Astrocyte (in vitro differentiated cells and primary cell): ENCODE measurements at regions not wholly inside any gene's neighbourhood (a gene's known extent, or its start where the extent isn't known, plus 50 kb on each side); places are given as distances from the start of the nearest gene placed in this dataset.

Experiments used
- DNase-seq: peaks from one replicate; pipeline ENCODE4 v3.0.0-alpha.2; 2010; ENCODE audit warnings: low read depth
- FAIRE-seq: peaks from 2 replicates; lab custom pipeline; 2011; peaks lifted over from hg19 to GRCh38; lab: Jason Lieb, UNC
- H2AFZ ChIP-seq: 2 replicates; pipeline ENCODE4 v1.6.0; 2012; ENCODE audit warnings: low read depth, low read length, inconsistent platforms
- H3K27ac ChIP-seq: 2 replicates; pipeline ENCODE4 v1.5.1; 2011; ENCODE audit warnings: low read depth, low read length, inconsistent platforms
- H3K27me3 ChIP-seq: 2 replicates; pipeline ENCODE4 v1.6.0; 2011; ENCODE audit warnings: low read length, inconsistent platforms; ENCODE audit not compliant: insufficient read depth
- H3K36me3 ChIP-seq: 2 replicates; pipeline ENCODE4 v1.5.1; 2011; ENCODE audit warnings: low read length, inconsistent platforms; ENCODE audit not compliant: insufficient read depth
- H3K4me1 ChIP-seq: 2 replicates; pipeline ENCODE4 v1.5.1; 2011; ENCODE audit warnings: low read length, inconsistent platforms; ENCODE audit not compliant: insufficient read depth
- H3K4me2 ChIP-seq: 2 replicates; pipeline ENCODE4 v1.6.0; 2012; ENCODE audit warnings: low read length, inconsistent platforms
- H3K4me3 ChIP-seq: 2 replicates; pipeline ENCODE4 v1.5.1; 2011; ENCODE audit warnings: low read depth, mild to moderate bottlenecking, low read length, inconsistent platforms; ENCODE audit not compliant: insufficient read depth
- H3K79me2 ChIP-seq: 2 replicates; pipeline ENCODE4 v1.6.0; 2012; ENCODE audit warnings: mild to moderate bottlenecking, low read length, inconsistent platforms; ENCODE audit not compliant: insufficient read depth
- H3K9ac ChIP-seq: 2 replicates; pipeline ENCODE4 v1.6.0; 2012; ENCODE audit warnings: mild to moderate bottlenecking, low read length, inconsistent platforms
- H3K9me3 ChIP-seq: 2 replicates; pipeline ENCODE4 v1.5.1; 2012; ENCODE audit warnings: low read depth, mild to moderate bottlenecking, low read length, inconsistent platforms; ENCODE audit not compliant: insufficient read depth
- H4K20me1 ChIP-seq: 2 replicates; pipeline ENCODE4 v1.6.0; 2012; ENCODE audit warnings: low read length, inconsistent platforms; ENCODE audit not compliant: insufficient read depth
- H3K27ac Mint-ChIP-seq: one replicate; pipeline ENCODE4 v1.8.0; 2021; ENCODE audit warnings: mild to moderate bottlenecking, mixed read lengths; ENCODE audit not compliant: unreplicated experiment
- H3K27me3 Mint-ChIP-seq: one replicate; pipeline ENCODE4 v1.8.0; 2021; ENCODE audit warnings: low read depth, mixed read lengths; ENCODE audit not compliant: unreplicated experiment
- H3K36me3 Mint-ChIP-seq: one replicate; pipeline ENCODE4 v1.8.0; 2021; ENCODE audit warnings: low read depth, mixed read lengths; ENCODE audit not compliant: unreplicated experiment
- H3K4me1 Mint-ChIP-seq: one replicate; pipeline ENCODE4 v1.8.0; 2021; ENCODE audit warnings: low read depth, mixed read lengths; ENCODE audit not compliant: unreplicated experiment
- H3K4me3 Mint-ChIP-seq: one replicate; pipeline ENCODE4 v1.8.0; 2021; ENCODE audit warnings: mild to moderate bottlenecking, moderate library complexity, mixed read lengths; ENCODE audit not compliant: unreplicated experiment
- H3K9me3 Mint-ChIP-seq: one replicate; pipeline ENCODE4 v1.8.0; 2021; ENCODE audit warnings: mild to moderate bottlenecking, mixed read lengths; ENCODE audit not compliant: unreplicated experiment
- EZH2 ChIP-seq: IDR thresholded peaks from 2 replicates; pipeline ENCODE4 v1.6.1; 2012; ENCODE audit warnings: mild to moderate bottlenecking, low read length, inconsistent platforms; ENCODE audit not compliant: insufficient read depth
- TF ChIP-seq, protein P1 (sequence below): IDR thresholded peaks from 2 replicates; pipeline ENCODE4 v1.5.1; 2011; ENCODE audit warnings: low read depth, mild to moderate bottlenecking, inconsistent platforms, low read length, moderate library complexity; ENCODE audit not compliant: insufficient read depth

DNA sequence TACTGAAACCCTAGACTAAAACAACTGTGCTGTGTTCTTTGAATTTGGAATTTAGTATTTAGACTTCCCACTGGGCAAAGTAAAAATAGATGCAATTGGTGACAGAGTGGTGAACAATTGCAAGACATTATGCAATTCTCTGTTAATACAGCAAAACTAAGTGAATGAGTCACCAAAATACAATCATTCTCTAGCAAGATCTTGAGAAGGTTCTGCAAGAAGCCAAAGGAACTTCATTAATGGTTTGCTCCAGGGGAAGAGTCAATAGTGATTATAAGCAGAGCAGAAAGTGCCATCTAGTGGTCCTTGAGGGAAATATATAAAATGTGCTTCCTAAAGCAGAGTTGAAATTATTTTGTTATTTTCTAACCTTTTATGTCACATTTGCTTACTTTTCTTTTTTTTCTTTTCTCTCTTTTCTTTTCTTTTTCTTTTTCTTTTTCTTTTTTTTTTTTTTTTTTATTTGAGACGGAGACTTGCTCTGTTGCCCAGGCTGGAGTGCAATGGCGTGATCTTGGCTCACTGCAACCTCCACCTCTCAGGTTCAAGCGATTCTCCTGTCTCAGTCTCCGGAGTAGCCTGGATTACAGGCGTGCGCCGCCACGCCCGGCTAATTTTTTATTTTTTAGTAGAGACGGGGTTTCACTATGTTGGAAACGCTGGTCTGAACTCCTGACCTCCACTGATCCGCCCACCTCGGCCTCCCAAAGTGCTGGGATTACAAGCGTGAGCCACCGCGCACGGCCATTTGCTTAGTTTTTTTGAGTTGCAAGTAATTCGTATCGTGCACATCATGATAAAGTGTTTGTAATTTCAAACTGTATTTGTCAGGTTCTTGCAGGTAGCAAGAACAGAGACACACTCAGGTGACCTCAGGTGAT, 99.2 kb downstream of the CTH start:
- Mint-ChIP-seq H3K4me3 (no peak overlapping the region), H3K27me3 (no peaks in the 10 kb centered on the region), H3K9me3 (no peaks in the 10 kb centered on the region), H3K4me1 (peaks cover 15% of the 10 kb centered on the region), H3K36me3 (no peaks in the 10 kb centered on the region), H3K27ac (no peak overlapping the region)
- DNase-seq (peak; percentile 87), FAIRE-seq (peak; percentile 98)
- no peaks in the 10 kb centered on the region for H3K9me3 ChIP-seq
- no peaks in the 10 kb centered on the region for H3K36me3 ChIP-seq
- H4K20me1 ChIP-seq, result no peaks in the 10 kb centered on the region
- no peak overlapping the region for H2AFZ ChIP-seq
- TF ChIP-seq EZH2, result no peak
- TF ChIP-seq, protein P1, sequence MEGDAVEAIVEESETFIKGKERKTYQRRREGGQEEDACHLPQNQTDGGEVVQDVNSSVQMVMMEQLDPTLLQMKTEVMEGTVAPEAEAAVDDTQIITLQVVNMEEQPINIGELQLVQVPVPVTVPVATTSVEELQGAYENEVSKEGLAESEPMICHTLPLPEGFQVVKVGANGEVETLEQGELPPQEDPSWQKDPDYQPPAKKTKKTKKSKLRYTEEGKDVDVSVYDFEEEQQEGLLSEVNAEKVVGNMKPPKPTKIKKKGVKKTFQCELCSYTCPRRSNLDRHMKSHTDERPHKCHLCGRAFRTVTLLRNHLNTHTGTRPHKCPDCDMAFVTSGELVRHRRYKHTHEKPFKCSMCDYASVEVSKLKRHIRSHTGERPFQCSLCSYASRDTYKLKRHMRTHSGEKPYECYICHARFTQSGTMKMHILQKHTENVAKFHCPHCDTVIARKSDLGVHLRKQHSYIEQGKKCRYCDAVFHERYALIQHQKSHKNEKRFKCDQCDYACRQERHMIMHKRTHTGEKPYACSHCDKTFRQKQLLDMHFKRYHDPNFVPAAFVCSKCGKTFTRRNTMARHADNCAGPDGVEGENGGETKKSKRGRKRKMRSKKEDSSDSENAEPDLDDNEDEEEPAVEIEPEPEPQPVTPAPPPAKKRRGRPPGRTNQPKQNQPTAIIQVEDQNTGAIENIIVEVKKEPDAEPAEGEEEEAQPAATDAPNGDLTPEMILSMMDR, result peak; percentile 74
- no peak overlapping the region for H3K27ac ChIP-seq
- no peak overlapping the region for H3K9ac ChIP-seq
- no peaks in the 10 kb centered on the region for H3K4me1 ChIP-seq
- no peaks in the 10 kb centered on the region for H3K79me2 ChIP-seq
- H3K4me3 ChIP-seq, result no peak overlapping the region
- H3K4me2 ChIP-seq, result no peak overlapping the region
- H3K27me3 ChIP-seq, result peaks cover 2% of the 10 kb centered on the region

DNA sequence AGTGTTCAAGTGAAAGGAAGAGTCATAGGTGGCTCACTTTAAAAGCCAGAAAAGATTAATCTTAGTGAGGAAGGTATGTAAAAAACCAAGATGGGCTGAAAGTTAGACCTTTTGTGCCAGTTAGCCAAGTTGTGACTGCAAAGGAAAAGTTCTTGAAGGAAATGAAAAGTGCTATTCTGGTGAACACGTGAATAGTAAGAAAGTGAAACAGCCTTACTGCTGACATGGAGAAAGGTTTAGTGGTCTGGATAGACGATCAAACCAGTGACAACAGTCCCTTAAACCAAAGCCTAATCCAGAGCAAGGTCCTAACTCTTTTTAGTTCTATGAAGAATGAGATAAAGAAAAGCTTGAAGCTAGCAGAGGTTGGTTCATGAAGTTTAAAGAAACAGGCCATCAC, 106.4 kb downstream of the CTH start:
- H4K20me1 ChIP-seq, result no peaks in the 10 kb centered on the region
- H3K4me1 Mint-ChIP-seq, result no peaks in the 10 kb centered on the region
- no peak for FAIRE-seq
- no peak overlapping the region for H3K27ac ChIP-seq
- H3K9ac ChIP-seq, result no peak overlapping the region
- no peak overlapping the region for H3K4me3 ChIP-seq
- H3K4me2 ChIP-seq, result no peak overlapping the region
- H3K4me3 Mint-ChIP-seq, result no peak overlapping the region
- H3K79me2 ChIP-seq, result no peaks in the 10 kb centered on the region
- no peak overlapping the region for H3K27ac Mint-ChIP-seq
- DNase-seq, result no peak
- no peaks in the 10 kb centered on the region for H3K27me3 Mint-ChIP-seq
- no peak overlapping the region for H2AFZ ChIP-seq
- H3K4me1 ChIP-seq, result no peaks in the 10 kb centered on the region
- peaks cover 4% of the 10 kb centered on the region for H3K9me3 Mint-ChIP-seq
- no peaks in the 10 kb centered on the region for H3K36me3 Mint-ChIP-seq
- no peaks in the 10 kb centered on the region for H3K36me3 ChIP-seq
- TF ChIP-seq EZH2, result no peak
- TF ChIP-seq, protein P1, result no peak
- no peaks in the 10 kb centered on the region for H3K9me3 ChIP-seq
- no peaks in the 10 kb centered on the region for H3K27me3 ChIP-seq

DNA sequence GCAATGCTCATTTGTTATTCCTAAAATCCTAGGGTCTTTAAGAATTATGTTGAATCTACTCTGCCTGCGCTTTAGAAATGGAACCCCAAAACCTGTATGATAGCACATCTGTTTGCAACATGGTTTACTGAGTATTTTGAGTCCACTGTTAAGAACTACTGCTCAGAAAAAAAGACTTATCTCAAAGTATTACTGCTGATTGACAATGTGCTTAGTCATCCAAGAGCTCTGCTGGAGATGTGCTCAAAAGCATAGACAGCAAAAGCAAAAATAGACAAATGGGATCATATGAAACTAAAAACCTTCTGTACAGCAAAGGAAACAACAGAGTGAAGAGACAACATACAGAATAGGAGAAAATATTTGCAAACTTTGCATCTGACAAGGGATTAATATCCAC, 107.0 kb downstream of the CTH start:
- Mint-ChIP-seq H3K27me3 (no peaks in the 10 kb centered on the region), H3K4me3 (no peak overlapping the region), H3K36me3 (no peaks in the 10 kb centered on the region), H3K4me1 (no peaks in the 10 kb centered on the region), H3K27ac (no peak overlapping the region), H3K9me3 (peaks cover 4% of the 10 kb centered on the region)
- no peak overlapping the region for H3K4me2 ChIP-seq
- no peak for DNase-seq
- H3K9me3 ChIP-seq, result no peaks in the 10 kb centered on the region
- no peaks in the 10 kb centered on the region for H3K79me2 ChIP-seq
- H3K4me1 ChIP-seq, result no peaks in the 10 kb centered on the region
- no peaks in the 10 kb centered on the region for H3K27me3 ChIP-seq
- H4K20me1 ChIP-seq, result no peaks in the 10 kb centered on the region
- no peak overlapping the region for H2AFZ ChIP-seq
- no peak for TF ChIP-seq EZH2
- TF ChIP-seq, protein P1, result no peak
- no peak for FAIRE-seq
- no peak overlapping the region for H3K27ac ChIP-seq
- H3K36me3 ChIP-seq, result no peaks in the 10 kb centered on the region
- H3K4me3 ChIP-seq, result no peak overlapping the region
- no peak overlapping the region for H3K9ac ChIP-seq
